GM23248 (cell line): ENCODE measurements at regions not wholly inside any gene's neighbourhood (a gene's known extent, or its start where the extent isn't known, plus 50 kb on each side); places are given as distances from the start of the nearest gene placed in this dataset.

Experiments used
- DNase-seq: peaks from one replicate; pipeline ENCODE4 v3.0.0-alpha.2; 2015
- H2AFZ ChIP-seq: fragments of 200-600 bp; sonication (generic); 2 replicates; pipeline ENCODE4 v1.6.1; 2016; ENCODE audit warnings: antibody characterized with exemption
- H3F3A ChIP-seq: fragments of 200-600 bp; sonication (generic); 2 replicates; pipeline ENCODE4 v1.6.1; 2016; ENCODE audit warnings: mild to moderate bottlenecking, antibody characterized with exemption, mixed run types; ENCODE audit not compliant: insufficient read depth
- H3K27ac ChIP-seq: fragments of 200-600 bp; sonication (generic); 2 replicates; pipeline ENCODE4 v1.5.1; 2016; ENCODE audit warnings: mild to moderate bottlenecking
- H3K27me3 ChIP-seq: fragments of 200-600 bp; sonication (generic); replicated peaks from 2 replicates; pipeline ENCODE4 v1.6.1; 2016; ENCODE audit warnings: mild to moderate bottlenecking; ENCODE audit not compliant: insufficient read depth
- H3K36me3 ChIP-seq: fragments of 200-600 bp; sonication (generic); 2 replicates; pipeline ENCODE4 v1.6.1; 2016; ENCODE audit warnings: low read depth, mild to moderate bottlenecking
- H3K4me1 ChIP-seq: fragments of 200-600 bp; sonication (generic); 2 replicates; pipeline ENCODE4 v1.6.1; 2016; ENCODE audit warnings: mild to moderate bottlenecking; ENCODE audit not compliant: insufficient read depth
- H3K4me2 ChIP-seq: fragments of 200-600 bp; sonication (generic); one replicate; pipeline ENCODE4 v1.6.1; 2016; ENCODE audit warnings: mild to moderate bottlenecking; ENCODE audit not compliant: unreplicated experiment
- H3K4me3 ChIP-seq: fragments of 200-600 bp; sonication (generic); 2 replicates; pipeline ENCODE4 v1.5.1; 2016; ENCODE audit warnings: mild to moderate bottlenecking
- H3K79me2 ChIP-seq: fragments of 200-600 bp; sonication (generic); 2 replicates; pipeline ENCODE4 v1.6.1; 2016; ENCODE audit warnings: mild to moderate bottlenecking; ENCODE audit not compliant: insufficient read depth
- H3K9ac ChIP-seq: fragments of 200-600 bp; sonication (generic); 2 replicates; pipeline ENCODE4 v1.6.1; 2016; ENCODE audit warnings: mild to moderate bottlenecking
- H3K9me2 ChIP-seq: fragments of 200-600 bp; sonication (generic); 2 replicates; pipeline ENCODE4 v1.6.1; 2016; ENCODE audit warnings: mixed run types, mild to moderate bottlenecking, moderate library complexity; ENCODE audit not compliant: insufficient read depth
- H3K9me3 ChIP-seq: fragments of 200-600 bp; sonication (generic); one replicate; pipeline ENCODE4 v1.6.1; 2017; ENCODE audit warnings: low read depth
- H4K20me1 ChIP-seq: fragments of 200-600 bp; sonication (generic); 2 replicates; pipeline ENCODE4 v1.6.0; 2016; ENCODE audit not compliant: insufficient read depth
- EZH2 ChIP-seq: fragments of 200-600 bp; sonication (generic); IDR thresholded peaks from 2 replicates; pipeline ENCODE4 v1.6.1; 2018; ENCODE audit warnings: antibody characterized with exemption, mild to moderate bottlenecking; ENCODE audit not compliant: insufficient read depth, poor library complexity, severe bottlenecking
- EZH2phosphoT487 ChIP-seq: fragments of 200-600 bp; sonication (generic); IDR thresholded peaks from 2 replicates; pipeline ENCODE4 v1.6.1; 2018; ENCODE audit warnings: antibody characterized with exemption, moderate library complexity, mild to moderate bottlenecking, low read depth; ENCODE audit not compliant: insufficient read depth
- WGBS, 2 experiments: methylation state at CpG; one replicate each; pipeline ENCODE4 v1.1.6; 2015 to 2017; ENCODE audit warnings: low lambda C conversion rate in 2 of 2, low coverage in 1 of 2; ENCODE audit errors: missing lambda C conversion rate in 2 of 2; 5-methylcytosine and 5-hydroxymethylcytosine counted together
- in situ Hi-C: fragments of 300-500 bp; cut with MboI; formaldehyde crosslinking; loops from 2 replicates; pipeline ENCODE4 v1.15.0; 2020

DNA sequence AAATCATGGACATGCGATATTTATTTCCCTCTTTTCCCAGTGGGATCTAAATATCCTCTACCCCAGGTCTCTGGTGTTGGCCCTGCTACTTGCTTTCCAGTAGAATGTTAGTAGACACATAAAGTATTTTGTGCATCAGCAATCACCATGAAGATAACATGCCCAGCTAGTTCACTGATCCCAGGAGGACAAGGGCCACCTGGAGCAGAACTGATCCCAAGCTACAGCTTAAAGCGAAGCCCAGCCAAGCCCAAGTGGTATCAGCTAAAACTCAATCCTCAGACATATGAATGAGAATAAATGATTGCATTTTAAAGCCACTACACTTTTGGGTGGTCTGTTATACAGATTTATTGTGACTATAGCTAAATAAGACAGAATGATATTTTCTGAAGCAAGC, 516.2 kb downstream of the INSC start:
- H3K9ac ChIP-seq: no peak overlapping the region
- H3K27me3 ChIP-seq: no peaks in the 10 kb centered on the region
- no peaks in the 10 kb centered on the region for H3K4me1 ChIP-seq
- no peaks in the 10 kb centered on the region for H3K9me3 ChIP-seq
- TF ChIP-seq EZH2phosphoT487 (no peak), EZH2 (no peak)
- H3K9me2 ChIP-seq: no peaks in the 10 kb centered on the region
- WGBS, 2 experiments: 31 to 32% methylated on average over 2 of the region's 2 CpGs
- no peak overlapping the region for H2AFZ ChIP-seq
- no peak overlapping the region for H3K4me3 ChIP-seq
- no peak for DNase-seq
- H3K27ac ChIP-seq: no peak overlapping the region
- in situ Hi-C loops: no loop called here
- H3F3A ChIP-seq: no peaks in the 10 kb centered on the region
- H3K4me2 ChIP-seq: no peak overlapping the region
- no peaks in the 10 kb centered on the region for H3K36me3 ChIP-seq
- no peaks in the 10 kb centered on the region for H4K20me1 ChIP-seq
- no peaks in the 10 kb centered on the region for H3K79me2 ChIP-seq

DNA sequence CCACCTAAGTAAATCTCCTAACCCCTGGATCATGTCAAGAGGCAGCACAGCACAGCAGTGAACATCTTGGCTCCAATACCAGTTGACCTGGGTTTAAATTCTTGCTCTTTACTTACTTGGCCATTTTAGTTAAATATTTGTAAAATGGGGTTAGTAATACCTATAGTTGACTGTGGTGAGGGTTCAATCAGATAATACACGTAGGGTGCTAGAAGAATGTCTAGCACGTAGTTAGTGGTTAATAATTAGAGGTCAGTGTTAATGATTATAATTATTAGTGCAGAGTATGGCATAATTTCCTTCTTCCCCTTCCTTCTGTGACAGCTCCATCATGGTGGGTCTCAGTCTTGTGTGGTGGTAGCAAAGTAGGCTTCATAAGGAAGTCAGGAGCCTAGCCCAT, 520.8 kb downstream of the INSC start:
- WGBS, 2 experiments: 21 to 27% methylated on average over 2 of the region's 2 CpGs

DNA sequence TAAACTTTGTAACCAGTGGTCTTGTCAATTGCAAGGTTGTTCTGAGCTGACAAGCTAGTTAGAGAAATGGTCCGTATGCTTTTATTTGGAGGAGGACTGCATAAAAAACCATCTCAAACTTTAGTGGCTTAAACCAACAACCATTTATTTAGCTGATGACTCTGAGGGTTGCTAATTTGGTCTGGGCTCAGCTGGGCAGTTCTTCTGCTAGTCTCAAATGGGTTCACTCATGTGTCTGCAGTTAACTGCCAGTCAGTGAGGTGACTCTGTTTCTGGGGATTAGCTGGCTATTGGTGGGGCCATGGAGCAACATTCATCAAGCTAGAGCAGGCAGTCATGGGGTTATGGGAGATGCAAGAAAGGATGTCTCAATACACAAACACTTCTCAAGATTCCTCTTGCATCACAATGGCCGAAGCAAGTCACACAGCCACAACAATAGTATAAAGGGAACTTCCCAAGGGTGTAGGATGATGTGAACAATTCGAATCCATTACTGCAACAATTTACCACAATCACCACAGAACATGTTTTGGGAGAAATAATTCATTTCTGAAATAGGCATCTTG, 521.9 kb downstream of the INSC start:
- no peak for TF ChIP-seq EZH2
- TF ChIP-seq EZH2phosphoT487: no peak
- WGBS, 2 experiments: 15 to 16% methylated on average over 3 of the region's 3 CpGs
- no peak overlapping the region for H3K9ac ChIP-seq
- no peaks in the 10 kb centered on the region for H3K9me2 ChIP-seq
- no peak overlapping the region for H3K4me2 ChIP-seq
- H3K27me3 ChIP-seq: peaks cover 11% of the 10 kb centered on the region
- no peaks in the 10 kb centered on the region for H3K9me3 ChIP-seq
- no peak for DNase-seq
- in situ Hi-C loops: no loop called here
- H3K4me1 ChIP-seq: no peaks in the 10 kb centered on the region
- H3K36me3 ChIP-seq: no peaks in the 10 kb centered on the region
- no peak overlapping the region for H2AFZ ChIP-seq
- H3F3A ChIP-seq: no peaks in the 10 kb centered on the region
- no peaks in the 10 kb centered on the region for H3K79me2 ChIP-seq
- H3K4me3 ChIP-seq: no peak overlapping the region
- no peaks in the 10 kb centered on the region for H4K20me1 ChIP-seq
- H3K27ac ChIP-seq: no peak overlapping the region

More for the DNA sequence above, 520.8 kb downstream of the INSC start:
- H3K9me3 ChIP-seq: no peaks in the 10 kb centered on the region
- H3K4me1 ChIP-seq: no peaks in the 10 kb centered on the region
- H3K79me2 ChIP-seq: no peaks in the 10 kb centered on the region
- no peak overlapping the region for H3K27ac ChIP-seq
- no peak for DNase-seq
- no peak overlapping the region for H3K9ac ChIP-seq
- H3K4me2 ChIP-seq: no peak overlapping the region
- peaks cover 7% of the 10 kb centered on the region; the same call in 1 of the 2 replicates for H3K27me3 ChIP-seq
- no peak for TF ChIP-seq EZH2
- no peak for TF ChIP-seq EZH2phosphoT487
- in situ Hi-C loops: no loop called here
- no peak overlapping the region for H2AFZ ChIP-seq
- no peak overlapping the region for H3K4me3 ChIP-seq
- H3F3A ChIP-seq: no peaks in the 10 kb centered on the region
- no peaks in the 10 kb centered on the region for H3K36me3 ChIP-seq
- no peaks in the 10 kb centered on the region for H4K20me1 ChIP-seq
- H3K9me2 ChIP-seq: no peaks in the 10 kb centered on the region

DNA sequence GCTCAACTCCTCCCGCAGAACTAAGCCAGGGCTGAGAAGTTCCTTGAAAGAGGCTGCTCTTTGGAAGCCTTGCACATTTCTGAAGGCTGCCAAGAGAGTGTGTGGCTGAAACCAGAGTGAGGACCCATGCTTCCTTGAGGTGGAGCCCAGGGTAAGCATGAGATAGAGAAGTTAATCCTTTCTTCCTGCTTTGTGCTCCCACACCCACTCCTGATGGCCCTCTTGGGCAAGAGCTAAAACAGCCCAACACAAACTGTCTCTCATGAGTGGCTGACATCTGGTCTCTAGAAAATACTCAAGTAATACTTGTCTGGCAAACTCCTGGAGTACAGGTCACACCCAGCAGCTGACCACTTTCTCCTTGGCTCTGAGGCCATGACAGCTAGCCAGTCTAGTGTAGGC, 523.7 kb downstream of the INSC start:
- Histone ChIP-seq H3K36me3 (no peaks in the 10 kb centered on the region), H3K27ac (no peak overlapping the region), H4K20me1 (no peaks in the 10 kb centered on the region), H3K27me3 (peaks cover 14% of the 10 kb centered on the region), H3K9ac (no peak overlapping the region), H3K4me2 (no peak overlapping the region), H3F3A (no peaks in the 10 kb centered on the region), H3K4me3 (no peak overlapping the region), H3K9me3 (no peaks in the 10 kb centered on the region), H3K79me2 (no peaks in the 10 kb centered on the region), H3K4me1 (no peaks in the 10 kb centered on the region), H3K9me2 (no peaks in the 10 kb centered on the region), H2AFZ (no peak overlapping the region)
- in situ Hi-C loops: no loop called here
- 0 to 8% methylated on average over 1 of the region's 1 CpG for WGBS, 2 experiments
- no peak for DNase-seq
- TF ChIP-seq EZH2phosphoT487 (no peak), EZH2 (no peak)

DNA sequence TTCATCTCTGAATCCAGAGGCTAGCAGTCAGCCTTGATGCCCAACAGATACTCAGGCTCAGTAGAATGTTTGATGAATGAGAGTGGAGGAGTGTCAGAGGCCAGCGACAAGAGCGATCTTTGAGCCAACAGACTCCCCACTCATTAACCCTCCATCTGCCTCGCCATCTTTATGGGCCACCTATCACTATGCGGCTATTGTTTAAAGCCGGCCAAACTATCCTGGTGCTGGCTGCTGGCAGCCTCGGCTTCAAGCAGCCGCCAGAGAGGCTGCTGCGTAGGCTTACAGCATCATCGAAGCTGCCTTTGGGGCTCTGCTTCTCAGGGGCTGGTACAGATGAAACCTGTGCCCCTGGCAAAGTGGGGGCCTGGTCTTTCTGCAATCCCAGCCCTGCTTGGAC, 525.6 kb downstream of the INSC start:
- H3F3A ChIP-seq: no peaks in the 10 kb centered on the region
- no peak overlapping the region for H2AFZ ChIP-seq
- H3K27ac ChIP-seq: no peak overlapping the region
- H3K36me3 ChIP-seq: no peaks in the 10 kb centered on the region
- H3K9me2 ChIP-seq: no peaks in the 10 kb centered on the region
- WGBS, 2 experiments: 4 to 5% methylated on average over 9 of the region's 9 CpGs
- H4K20me1 ChIP-seq: no peaks in the 10 kb centered on the region
- in situ Hi-C loops: no loop called here
- H3K9me3 ChIP-seq: no peaks in the 10 kb centered on the region
- H3K27me3 ChIP-seq: peaks cover 14% of the 10 kb centered on the region
- H3K4me2 ChIP-seq: no peak overlapping the region
- TF ChIP-seq EZH2phosphoT487: no peak
- TF ChIP-seq EZH2: no peak
- H3K4me1 ChIP-seq: no peaks in the 10 kb centered on the region
- H3K79me2 ChIP-seq: no peaks in the 10 kb centered on the region
- H3K4me3 ChIP-seq: no peak overlapping the region
- no peak overlapping the region for H3K9ac ChIP-seq
- DNase-seq: no peak
